ENCODE measurements at regions not wholly inside any gene's neighbourhood (a gene's known extent, or its start where the extent isn't known, plus 50 kb on each side); places are given as distances from the start of the nearest gene placed in this dataset.

GRCh38 chr14:101337053-101337452 is 224.2 kb upstream of the DIO3 start:
- no peak for DNase-seq

- DNase-seq, result no peak
Observed at GRCh38 chr14:101340556-101340955, 220.7 kb upstream of the DIO3 start.

- DNase-seq, result no peak
Observed at GRCh38 chr14:101347893-101348777, 213.2 kb upstream of the DIO3 start.

GRCh38 chr14:101349108-101349507 is 212.2 kb upstream of the DIO3 start:
- no peak for DNase-seq

- no peak for DNase-seq
Observed at GRCh38 chr14:101350021-101350420, 211.3 kb upstream of the DIO3 start.

GRCh38 chr14:101350691-101351090 is 210.6 kb upstream of the DIO3 start:
- DNase-seq, result no peak

GRCh38 chr14:101351146-101351545 is 210.1 kb upstream of the DIO3 start:
- DNase-seq, result no peak

- DNase-seq, result no peak
Observed at GRCh38 chr14:101351769-101352168, 209.5 kb upstream of the DIO3 start.

GRCh38 chr14:101352567-101352966 is 208.7 kb upstream of the DIO3 start:
- no peak for DNase-seq

- DNase-seq, result no peak
Observed at GRCh38 chr14:101353422-101353821, 207.9 kb upstream of the DIO3 start.

GRCh38 chr14:101354726-101355125 is 206.6 kb upstream of the DIO3 start:
- no peak for DNase-seq

- DNase-seq, result no peak
Observed at GRCh38 chr14:101355284-101355683, 206.0 kb upstream of the DIO3 start.

GRCh38 chr14:101357038-101357437 is 204.3 kb upstream of the DIO3 start:
- no peak for DNase-seq

- DNase-seq, result no peak
Observed at GRCh38 chr14:101357559-101358319, 203.6 kb upstream of the DIO3 start.

- no peak for DNase-seq
Observed at GRCh38 chr14:101358320-101359125, 202.8 kb upstream of the DIO3 start.

GRCh38 chr14:101359221-101360053 is 201.9 kb upstream of the DIO3 start:
- no peak for DNase-seq

- no peak for DNase-seq
Observed at GRCh38 chr14:101360054-101360911, 201.0 kb upstream of the DIO3 start.

GRCh38 chr14:101361044-101361443 is 200.3 kb upstream of the DIO3 start:
- DNase-seq, result no peak

- no peak for DNase-seq
Observed at GRCh38 chr14:101361451-101362433, 199.6 kb upstream of the DIO3 start.

All from activated naive CD4-positive, alpha-beta T cell treated with anti-CD3 and anti-CD28 coated beads, Interleukin-2, amount 50 U/mL, for 16 hours (primary cell).